Erythroblast (primary cell): ENCODE measurements at regions not wholly inside any gene's neighbourhood (a gene's known extent, or its start where the extent isn't known, plus 50 kb on each side); places are given as distances from the start of the nearest gene placed in this dataset.

Source experiments
- DNase-seq, 2 experiments: peaks; one replicate each; lab custom pipeline; 2025; lab: John Stamatoyannopoulos, UW
- GATA1 ChIP-seq: IDR thresholded peaks from 2 replicates; pipeline ENCODE4 v1.6.1; 2011; ENCODE audit warnings: low read depth, mild to moderate bottlenecking, control low read depth, low read length, moderate library complexity
- POLR2A ChIP-seq: IDR thresholded peaks from 2 replicates; pipeline ENCODE4 v1.6.1; 2011; ENCODE audit warnings: mild to moderate bottlenecking, low read length

GRCh38 chr16:79375351-79375750 is 225.2 kb downstream of the MAF start:
- no peak for DNase-seq
- TF ChIP-seq POLR2A (no peak), GATA1 (no peak)

- DNase-seq, result no peak
- TF ChIP-seq POLR2A (no peak), GATA1 (no peak)
Observed at GRCh38 chr16:79372503-79373184, 227.9 kb downstream of the MAF start.

- TF ChIP-seq GATA1 (no peak), POLR2A (no peak)
- DNase-seq, result no peak
Observed at GRCh38 chr16:79370736-79371135, 229.8 kb downstream of the MAF start.

GRCh38 chr16:79369796-79370195 is 230.7 kb downstream of the MAF start:
- TF ChIP-seq POLR2A (no peak), GATA1 (no peak)

GRCh38 chr16:79367822-79368221 is 232.7 kb downstream of the MAF start:
- no peak for DNase-seq
- no peak for TF ChIP-seq POLR2A
- TF ChIP-seq GATA1, result no peak

More at GRCh38 chr16:79369796-79370195, 230.7 kb downstream of the MAF start:
- DNase-seq, result no peak

- TF ChIP-seq POLR2A (no peak), GATA1 (no peak)
- no peak for DNase-seq
Observed at GRCh38 chr16:79366635-79367034, 233.9 kb downstream of the MAF start.

GRCh38 chr16:79365702-79366101 is 234.8 kb downstream of the MAF start:
- no peak for DNase-seq
- TF ChIP-seq POLR2A, result no peak
- TF ChIP-seq GATA1, result no peak

GRCh38 chr16:79363484-79363883 is 237.1 kb downstream of the MAF start:
- TF ChIP-seq POLR2A (no peak), GATA1 (no peak)
- DNase-seq, result no peak

GRCh38 chr16:79363035-79363434 is 237.5 kb downstream of the MAF start:
- TF ChIP-seq GATA1 (no peak), POLR2A (no peak)
- no peak for DNase-seq

GRCh38 chr16:79362300-79362970 is 238.1 kb downstream of the MAF start:
- TF ChIP-seq GATA1, result no peak
- no peak for TF ChIP-seq POLR2A
- no peak for DNase-seq

GRCh38 chr16:79361132-79361751 is 239.3 kb downstream of the MAF start:
- no peak for TF ChIP-seq GATA1
- no peak for TF ChIP-seq POLR2A
- DNase-seq, result no peak

GRCh38 chr16:79360267-79360666 is 240.3 kb downstream of the MAF start:
- TF ChIP-seq POLR2A (no peak), GATA1 (no peak)
- no peak for DNase-seq

GRCh38 chr16:79359082-79359481 is 241.5 kb downstream of the MAF start:
- TF ChIP-seq POLR2A (no peak), GATA1 (no peak)
- no peak for DNase-seq

GRCh38 chr16:79358188-79358587 is 242.3 kb downstream of the MAF start:
- no peak for TF ChIP-seq POLR2A
- TF ChIP-seq GATA1, result no peak
- no peak for DNase-seq
